ENCODE measurements at regions not wholly inside any gene's neighbourhood (a gene's known extent, or its start where the extent isn't known, plus 50 kb on each side); places are given as distances from the start of the nearest gene placed in this dataset.

GRCh38 chr11:119993722-119994121 lies 144.2 kb downstream of the TRIM29 start:
- Histone ChIP-seq H3K27me3 (ENCODE audit: control insufficient read depth, insufficient read depth, low read length) (no peaks in the 10 kb centered on the region), H3K4me1 (ENCODE audit: control insufficient read depth, insufficient read depth, low read length) (no peaks in the 10 kb centered on the region; the same call in 1 of the 2 replicates), H3K27ac (ENCODE audit: low read length) (no peak overlapping the region), H3K36me3 (ENCODE audit: control insufficient read depth, insufficient read depth, low read length) (no peaks in the 10 kb centered on the region), H3K9me3 (ENCODE audit: control insufficient read depth, insufficient read depth, low read length) (no peaks in the 10 kb centered on the region), H3K4me3 (ENCODE audit: low read length) (no peak overlapping the region)
- no CpG with 5 or more reads among the region's 4 CpGs for whole genome bisulfite sequencing (ENCODE audit: insufficient coverage, insufficient read length)
- no peak for DNase-seq (ENCODE audit: low read depth, low spot score)

GRCh38 chr11:119992171-119993051 lies 145.5 kb downstream of the TRIM29 start:
- no CpG with 5 or more reads among the region's 23 CpGs for WGBS (ENCODE audit: insufficient coverage, insufficient read length)
- no peaks in the 10 kb centered on the region; the same call in 1 of the 2 replicates for H3K4me1 ChIP-seq (ENCODE audit: control insufficient read depth, insufficient read depth, low read length)

GRCh38 chr11:119991669-119992068 lies 146.2 kb downstream of the TRIM29 start:
- no peak overlapping the region for H3K27ac ChIP-seq (ENCODE audit: low read length)
- no CpG with 5 or more reads among the region's 3 CpGs for WGBS (ENCODE audit: insufficient coverage, insufficient read length)

More at GRCh38 chr11:119992171-119993051, 145.5 kb downstream of the TRIM29 start:
- H3K36me3 ChIP-seq (ENCODE audit: control insufficient read depth, insufficient read depth, low read length) = no peaks in the 10 kb centered on the region
- no peak for DNase-seq (ENCODE audit: low read depth, low spot score)
- H3K9me3 ChIP-seq (ENCODE audit: control insufficient read depth, insufficient read depth, low read length) = no peaks in the 10 kb centered on the region
- H3K27me3 ChIP-seq (ENCODE audit: control insufficient read depth, insufficient read depth, low read length) = no peaks in the 10 kb centered on the region
- H3K27ac ChIP-seq (ENCODE audit: low read length) = no peak overlapping the region
- H3K4me3 ChIP-seq (ENCODE audit: low read length) = no peak overlapping the region

GRCh38 chr11:119991022-119991404 lies 146.9 kb downstream of the TRIM29 start:
- no peak for DNase-seq (ENCODE audit: low read depth, low spot score)
- no CpG with 5 or more reads among the region's 4 CpGs for WGBS (ENCODE audit: insufficient coverage, insufficient read length)
- Histone ChIP-seq H3K36me3 (ENCODE audit: control insufficient read depth, insufficient read depth, low read length) (no peaks in the 10 kb centered on the region), H3K27me3 (ENCODE audit: control insufficient read depth, insufficient read depth, low read length) (no peaks in the 10 kb centered on the region), H3K4me1 (ENCODE audit: control insufficient read depth, insufficient read depth, low read length) (no peaks in the 10 kb centered on the region; the same call in 1 of the 2 replicates), H3K27ac (ENCODE audit: low read length) (no peak overlapping the region), H3K4me3 (ENCODE audit: low read length) (no peak overlapping the region), H3K9me3 (ENCODE audit: control insufficient read depth, insufficient read depth, low read length) (no peaks in the 10 kb centered on the region)

More at GRCh38 chr11:119991669-119992068, 146.2 kb downstream of the TRIM29 start:
- Histone ChIP-seq H3K4me1 (ENCODE audit: control insufficient read depth, insufficient read depth, low read length) (no peaks in the 10 kb centered on the region; the same call in 1 of the 2 replicates), H3K4me3 (ENCODE audit: low read length) (no peak overlapping the region), H3K36me3 (ENCODE audit: control insufficient read depth, insufficient read depth, low read length) (no peaks in the 10 kb centered on the region), H3K9me3 (ENCODE audit: control insufficient read depth, insufficient read depth, low read length) (no peaks in the 10 kb centered on the region), H3K27me3 (ENCODE audit: control insufficient read depth, insufficient read depth, low read length) (no peaks in the 10 kb centered on the region)
- no peak for DNase-seq (ENCODE audit: low read depth, low spot score)

GRCh38 chr11:119990309-119991021 lies 147.4 kb downstream of the TRIM29 start:
- no peaks in the 10 kb centered on the region; the same call in 1 of the 2 replicates for H3K4me1 ChIP-seq (ENCODE audit: control insufficient read depth, insufficient read depth, low read length)
- H3K27ac ChIP-seq (ENCODE audit: low read length) = no peak overlapping the region
- no peak for DNase-seq (ENCODE audit: low read depth, low spot score)
- no peaks in the 10 kb centered on the region for H3K36me3 ChIP-seq (ENCODE audit: control insufficient read depth, insufficient read depth, low read length)
- no peaks in the 10 kb centered on the region for H3K27me3 ChIP-seq (ENCODE audit: control insufficient read depth, insufficient read depth, low read length)
- no peak overlapping the region for H3K4me3 ChIP-seq (ENCODE audit: low read length)
- H3K9me3 ChIP-seq (ENCODE audit: control insufficient read depth, insufficient read depth, low read length) = no peaks in the 10 kb centered on the region
- no CpG with 5 or more reads among the region's 6 CpGs for WGBS (ENCODE audit: insufficient coverage, insufficient read length)

GRCh38 chr11:119989159-119989821 lies 148.6 kb downstream of the TRIM29 start:
- no CpG with 5 or more reads among the region's 16 CpGs for WGBS (ENCODE audit: insufficient coverage, insufficient read length)
- H3K27ac ChIP-seq (ENCODE audit: low read length) = no peak overlapping the region
- no peak overlapping the region for H3K4me3 ChIP-seq (ENCODE audit: low read length)
- no peak for DNase-seq (ENCODE audit: low read depth, low spot score)
- no peaks in the 10 kb centered on the region; the same call in 1 of the 2 replicates for H3K4me1 ChIP-seq (ENCODE audit: control insufficient read depth, insufficient read depth, low read length)
- no peaks in the 10 kb centered on the region for H3K36me3 ChIP-seq (ENCODE audit: control insufficient read depth, insufficient read depth, low read length)
- no peaks in the 10 kb centered on the region for H3K27me3 ChIP-seq (ENCODE audit: control insufficient read depth, insufficient read depth, low read length)
- H3K9me3 ChIP-seq (ENCODE audit: control insufficient read depth, insufficient read depth, low read length) = no peaks in the 10 kb centered on the region

- Histone ChIP-seq H3K27me3 (ENCODE audit: control insufficient read depth, insufficient read depth, low read length) (no peaks in the 10 kb centered on the region), H3K27ac (ENCODE audit: low read length) (no peak overlapping the region), H3K36me3 (ENCODE audit: control insufficient read depth, insufficient read depth, low read length) (no peaks in the 10 kb centered on the region), H3K4me1 (ENCODE audit: control insufficient read depth, insufficient read depth, low read length) (no peaks in the 10 kb centered on the region), H3K9me3 (ENCODE audit: control insufficient read depth, insufficient read depth, low read length) (no peaks in the 10 kb centered on the region), H3K4me3 (ENCODE audit: low read length) (no peak overlapping the region)
- no CpG with 5 or more reads among the region's 14 CpGs for WGBS (ENCODE audit: insufficient coverage, insufficient read length)
- no peak for DNase-seq (ENCODE audit: low read depth, low spot score)
Observed at GRCh38 chr11:119985551-119985950, 152.4 kb downstream of the TRIM29 start.

- Histone ChIP-seq H3K36me3 (ENCODE audit: control insufficient read depth, insufficient read depth, low read length) (no peaks in the 10 kb centered on the region), H3K9me3 (ENCODE audit: control insufficient read depth, insufficient read depth, low read length) (no peaks in the 10 kb centered on the region), H3K27me3 (ENCODE audit: control insufficient read depth, insufficient read depth, low read length) (no peaks in the 10 kb centered on the region), H3K27ac (ENCODE audit: low read length) (no peak overlapping the region), H3K4me1 (ENCODE audit: control insufficient read depth, insufficient read depth, low read length) (no peaks in the 10 kb centered on the region), H3K4me3 (ENCODE audit: low read length) (no peak overlapping the region)
- WGBS (ENCODE audit: insufficient coverage, insufficient read length) = no CpG with 5 or more reads among the region's 8 CpGs
- DNase-seq (ENCODE audit: low read depth, low spot score) = no peak
Observed at GRCh38 chr11:119983816-119984215, 154.1 kb downstream of the TRIM29 start.

- DNase-seq (ENCODE audit: low read depth, low spot score) = no peak
- no peaks in the 10 kb centered on the region for H3K27me3 ChIP-seq (ENCODE audit: control insufficient read depth, insufficient read depth, low read length)
- WGBS (ENCODE audit: insufficient coverage, insufficient read length) = no CpG with 5 or more reads among the region's 5 CpGs
Observed at GRCh38 chr11:119983240-119983732, 154.6 kb downstream of the TRIM29 start.

More at GRCh38 chr11:119983240-119983732, 154.6 kb downstream of the TRIM29 start:
- Histone ChIP-seq H3K4me3 (ENCODE audit: low read length) (no peak overlapping the region), H3K4me1 (ENCODE audit: control insufficient read depth, insufficient read depth, low read length) (no peaks in the 10 kb centered on the region), H3K27ac (ENCODE audit: low read length) (no peak overlapping the region), H3K9me3 (ENCODE audit: control insufficient read depth, insufficient read depth, low read length) (no peaks in the 10 kb centered on the region), H3K36me3 (ENCODE audit: control insufficient read depth, insufficient read depth, low read length) (no peaks in the 10 kb centered on the region)

All from iPS DF 6.9 (cell line).